ENCODE measurements at regions not wholly inside any gene's neighbourhood (a gene's known extent, or its start where the extent isn't known, plus 50 kb on each side); places are given as distances from the start of the nearest gene placed in this dataset.
A peak's percentile ranks its signal among the peaks of the same experiment; 100 is the strongest.

GRCh38 chr3:14274612-14274936 lies 96.0 kb downstream of the LSM3 start:
- H3K4me3 ChIP-seq (ENCODE audit: low read depth, low read length): no peak overlapping the region
- no peak for TF ChIP-seq CTCF (conservative IDR thresholded peaks at IDR 0.05; ENCODE audit: low read depth, low read length)
- no peak for DNase-seq (ENCODE audit: low read depth)

- no peak for DNase-seq (ENCODE audit: low read depth)
- TF ChIP-seq CTCF (conservative IDR thresholded peaks at IDR 0.05; ENCODE audit: low read depth, low read length): peak; percentile 56
- H3K4me3 ChIP-seq (ENCODE audit: low read depth, low read length): no peak overlapping the region
Measured at GRCh38 chr3:14274999-14275961, 96.7 kb downstream of the LSM3 start.

- H3K4me3 ChIP-seq (ENCODE audit: low read depth, low read length): no peak overlapping the region
- TF ChIP-seq CTCF (conservative IDR thresholded peaks at IDR 0.05; ENCODE audit: low read depth, low read length): no peak
- DNase-seq (ENCODE audit: low read depth): no peak
Measured at GRCh38 chr3:14275962-14276909, 97.6 kb downstream of the LSM3 start.

GRCh38 chr3:14277557-14277956 lies 98.9 kb downstream of the LSM3 start:
- TF ChIP-seq CTCF (conservative IDR thresholded peaks at IDR 0.05; ENCODE audit: low read depth, low read length): no peak

GRCh38 chr3:14278265-14278798 lies 99.7 kb downstream of the LSM3 start:
- TF ChIP-seq CTCF (conservative IDR thresholded peaks at IDR 0.05; ENCODE audit: low read depth, low read length): no peak
- DNase-seq (ENCODE audit: low read depth): no peak
- no peak overlapping the region for H3K4me3 ChIP-seq (ENCODE audit: low read depth, low read length)

More at GRCh38 chr3:14277557-14277956, 98.9 kb downstream of the LSM3 start:
- H3K4me3 ChIP-seq (ENCODE audit: low read depth, low read length): no peak overlapping the region
- DNase-seq (ENCODE audit: low read depth): no peak

- DNase-seq (ENCODE audit: low read depth): no peak
- peak; percentile 23 for TF ChIP-seq CTCF (conservative IDR thresholded peaks at IDR 0.05; ENCODE audit: low read depth, low read length)
- H3K4me3 ChIP-seq (ENCODE audit: low read depth, low read length): no peak overlapping the region
Measured at GRCh38 chr3:14278799-14279625, 100.4 kb downstream of the LSM3 start.
